ENCODE measurements at regions not wholly inside any gene's neighbourhood (a gene's known extent, or its start where the extent isn't known, plus 50 kb on each side); places are given as distances from the start of the nearest gene placed in this dataset.
"Not testable (repeated sequence)": the region's sequence is repeated elsewhere in the genome, so short reads cannot be mapped to it uniquely, and the experiment has no call there.

GRCh38 chr21:32954353-32954752, 71.4 kb upstream of the OLIG2 start:
- Histone ChIP-seq H3K4me1 (peaks cover 9% of the 10 kb centered on the region), H3K27ac (no peak overlapping the region), H4K20me1 (no peaks in the 10 kb centered on the region), H3K36me3 (no peaks in the 10 kb centered on the region), H3K9me3 (no peaks in the 10 kb centered on the region), H3K9ac (no peak overlapping the region), H3K4me3 (no peak overlapping the region), H3K4me2 (no peak overlapping the region), H3K27me3 (peaks cover 25% of the 10 kb centered on the region)
- no peak for TF ChIP-seq Cebpa-rat (IDR thresholded peaks at IDR 0.05)

GRCh38 chr21:32955311-32956060, 70.2 kb upstream of the OLIG2 start:
- Histone ChIP-seq H4K20me1 (no peaks in the 10 kb centered on the region), H3K27ac (no peak overlapping the region), H3K36me3 (no peaks in the 10 kb centered on the region), H3K4me3 (no peak overlapping the region), H3K4me2 (no peak overlapping the region), H3K9me3 (no peaks in the 10 kb centered on the region), H3K4me1 (no peaks in the 10 kb centered on the region), H3K27me3 (peaks cover 25% of the 10 kb centered on the region), H3K9ac (no peak overlapping the region)
- TF ChIP-seq Cebpa-rat (IDR thresholded peaks at IDR 0.05), result no peak

GRCh38 chr21:32956061-32956656, 69.6 kb upstream of the OLIG2 start:
- no peak for TF ChIP-seq Cebpa-rat (IDR thresholded peaks at IDR 0.05)
- H3K9ac ChIP-seq, result no peak overlapping the region
- peaks cover 25% of the 10 kb centered on the region for H3K27me3 ChIP-seq
- H3K36me3 ChIP-seq, result no peaks in the 10 kb centered on the region
- peaks cover 1% of the 10 kb centered on the region; the same call in 1 of the 2 replicates for H3K9me3 ChIP-seq
- H3K4me3 ChIP-seq, result no peak overlapping the region
- no peaks in the 10 kb centered on the region for H3K4me1 ChIP-seq
- H4K20me1 ChIP-seq, result no peaks in the 10 kb centered on the region
- no peak overlapping the region for H3K4me2 ChIP-seq
- H3K27ac ChIP-seq, result no peak overlapping the region

GRCh38 chr21:32957545-32957944, 68.2 kb upstream of the OLIG2 start:
- Histone ChIP-seq H3K9ac (no peak overlapping the region), H3K27me3 (peaks cover 25% of the 10 kb centered on the region), H3K4me1 (peaks cover 8% of the 10 kb centered on the region), H3K36me3 (no peaks in the 10 kb centered on the region), H4K20me1 (no peaks in the 10 kb centered on the region), H3K4me2 (no peak overlapping the region), H3K27ac (no peak overlapping the region), H3K4me3 (no peak overlapping the region), H3K9me3 (peaks cover 7% of the 10 kb centered on the region; the same call in 1 of the 2 replicates)
- TF ChIP-seq Cebpa-rat (IDR thresholded peaks at IDR 0.05), result no peak

- Histone ChIP-seq H3K9me3 (peaks cover 7% of the 10 kb centered on the region; the same call in 1 of the 2 replicates), H4K20me1 (no peaks in the 10 kb centered on the region), H3K4me1 (peaks cover 8% of the 10 kb centered on the region), H3K4me3 (no peak overlapping the region), H3K27me3 (peaks cover 25% of the 10 kb centered on the region), H3K9ac (no peak overlapping the region), H3K4me2 (no peak overlapping the region), H3K27ac (no peak overlapping the region), H3K36me3 (no peaks in the 10 kb centered on the region)
- no peak for TF ChIP-seq Cebpa-rat (IDR thresholded peaks at IDR 0.05)
Observed at GRCh38 chr21:32958288-32959002, 67.3 kb upstream of the OLIG2 start.

GRCh38 chr21:32962268-32962667, 63.5 kb upstream of the OLIG2 start:
- Histone ChIP-seq H3K4me1 (peaks cover 32% of the 10 kb centered on the region), H3K4me3 (no peak overlapping the region), H3K9me3 (peaks cover 7% of the 10 kb centered on the region; the same call in 1 of the 2 replicates), H3K4me2 (peak overlapping the region; percentile 47), H3K36me3 (no peaks in the 10 kb centered on the region), H4K20me1 (no peaks in the 10 kb centered on the region), H3K27ac (no peak overlapping the region), H3K27me3 (no peaks in the 10 kb centered on the region), H3K9ac (no peak overlapping the region)
- TF ChIP-seq Cebpa-rat (IDR thresholded peaks at IDR 0.05), result no peak

- Histone ChIP-seq H3K4me3 (no peak overlapping the region), H3K27me3 (no peaks in the 10 kb centered on the region), H3K36me3 (no peaks in the 10 kb centered on the region), H3K4me2 (peak overlapping the region; percentile 62), H3K27ac (no peak overlapping the region), H4K20me1 (no peaks in the 10 kb centered on the region), H3K4me1 (peaks cover 32% of the 10 kb centered on the region), H3K9me3 (peaks cover 16% of the 10 kb centered on the region), H3K9ac (no peak overlapping the region)
- TF ChIP-seq Cebpa-rat (IDR thresholded peaks at IDR 0.05), result no peak
Observed at GRCh38 chr21:32965129-32965680, 60.5 kb upstream of the OLIG2 start.

GRCh38 chr21:32966120-32966519, 59.6 kb upstream of the OLIG2 start:
- Histone ChIP-seq H3K27ac (no peak overlapping the region), H3K4me1 (peaks cover 32% of the 10 kb centered on the region), H3K9ac (no peak overlapping the region), H3K36me3 (no peaks in the 10 kb centered on the region), H3K9me3 (peaks cover 15% of the 10 kb centered on the region), H3K27me3 (no peaks in the 10 kb centered on the region), H4K20me1 (no peaks in the 10 kb centered on the region), H3K4me3 (no peak overlapping the region), H3K4me2 (peak overlapping the region; percentile 62)
- TF ChIP-seq Cebpa-rat (IDR thresholded peaks at IDR 0.05), result no peak

- not testable (repeated sequence) for H3K36me3 ChIP-seq, H3K4me2 ChIP-seq, H3K4me3 ChIP-seq, H3K9me3 ChIP-seq, H3K27me3 ChIP-seq, H4K20me1 ChIP-seq, H3K27ac ChIP-seq, H3K9ac ChIP-seq
- peaks cover 24% of the 10 kb centered on the region for H3K4me1 ChIP-seq
Observed at GRCh38 chr21:32968103-32968502, 57.6 kb upstream of the OLIG2 start.

GRCh38 chr21:32974653-32975052, 51.1 kb upstream of the OLIG2 start:
- Histone ChIP-seq H4K20me1 (no peaks in the 10 kb centered on the region), H3K9me3 (no peaks in the 10 kb centered on the region), H3K4me3 (no peak overlapping the region), H3K27me3 (no peaks in the 10 kb centered on the region), H3K4me2 (no peak overlapping the region), H3K9ac (no peak overlapping the region), H3K27ac (no peak overlapping the region), H3K36me3 (no peaks in the 10 kb centered on the region), H3K4me1 (peaks cover 15% of the 10 kb centered on the region)
- TF ChIP-seq Cebpa-rat (IDR thresholded peaks at IDR 0.05), result no peak

Data from BLaER1 (cell line).